H1 (cell line): ENCODE measurements at regions not wholly inside any gene's neighbourhood (a gene's known extent, or its start where the extent isn't known, plus 50 kb on each side); places are given as distances from the start of the nearest gene placed in this dataset.

Experiments used
- BACH1 ChIP-seq: IDR thresholded peaks from 2 replicates; pipeline ENCODE4 v1.6.1; 2012; ENCODE audit warnings: low read length, improper control_type of control experiment
- CHD7 ChIP-seq: fragments of 300-600 bp; sonication (generic); IDR thresholded peaks from 2 replicates; pipeline ENCODE4 v1.7.1; 2012; ENCODE audit warnings: low read length, moderate library complexity, mild to moderate bottlenecking, inconsistent platforms; ENCODE audit not compliant: insufficient replicate concordance
- CREB1 ChIP-seq: IDR thresholded peaks from 2 replicates; pipeline ENCODE4 v1.6.1; 2012; ENCODE audit warnings: inconsistent platforms
- EP300 ChIP-seq, 2 experiments: IDR thresholded peaks; 1 replicate in 1 of 2; 2 replicates in 1 of 2; pipeline ENCODE4 v1.6.1; 2011 to 2012; ENCODE audit warnings: low read depth in 2 of 2, low read length in 2 of 2, mild to moderate bottlenecking in 2 of 2, borderline replicate concordance in 1 of 2, inconsistent platforms in 1 of 2, moderate library complexity in 1 of 2
- HDAC2 ChIP-seq, 2 experiments: fragments of 300-600 bp in 1 of 2; sonication (generic) in 1 of 2; IDR thresholded peaks; 2 replicates each; pipeline ENCODE4 v1.6.1; 2011 to 2012; ENCODE audit warnings: low read depth in 2 of 2, low read length in 2 of 2, mild to moderate bottlenecking in 2 of 2, moderate library complexity in 2 of 2, borderline replicate concordance in 1 of 2, inconsistent platforms in 1 of 2
- POLR2A ChIP-seq, 2 experiments: IDR thresholded peaks; 1 replicate in 1 of 2; 2 replicates in 1 of 2; pipeline ENCODE4 v1.6.1; 2011; ENCODE audit warnings: low read depth in 2 of 2, low read length in 2 of 2, mild to moderate bottlenecking in 2 of 2; ENCODE audit errors: control extremely low read depth in 1 of 2
- SIN3A ChIP-seq, 2 experiments: IDR thresholded peaks in 1 of 2; conservative IDR thresholded peaks in 1 of 2; 2 replicates each; pipeline ENCODE4 v1.6.1; 2011 to 2012; ENCODE audit warnings: low read length in 2 of 2, improper control_type of control experiment in 1 of 2, low read depth in 1 of 2, mild to moderate bottlenecking in 1 of 2
- SIRT6 ChIP-seq: IDR thresholded peaks from one replicate; pipeline ENCODE4 v1.7.1; 2012; ENCODE audit warnings: low read length, inconsistent platforms
- SUZ12 ChIP-seq: fragments of 200-600 bp; sonication (generic); IDR thresholded peaks from 2 replicates; pipeline ENCODE4 v1.6.1; 2012; ENCODE audit warnings: mild to moderate bottlenecking, inconsistent platforms, low read length, moderate library complexity, mixed read lengths
- TCF12 ChIP-seq: IDR thresholded peaks from 2 replicates; pipeline ENCODE4 v1.6.1; 2011; ENCODE audit warnings: low read depth, mild to moderate bottlenecking, low read length
- ZNF274 ChIP-seq: IDR thresholded peaks from 2 replicates; pipeline ENCODE4 v1.7.0; 2012; ENCODE audit warnings: low read length, borderline replicate concordance; ENCODE audit errors: extremely low read depth

- TF ChIP-seq CHD7 (no peak), BACH1 (no peak), CREB1 (no peak), SIN3A (conservative IDR thresholded peaks at IDR 0.05 in 1 of 2, IDR thresholded peaks at IDR 0.05 in 1 of 2; ENCODE audit: low read depth in 1 of 2, low read length in 2 of 2) (no peak), EP300 (IDR thresholded peaks at IDR 0.05; ENCODE audit: borderline replicate concordance in 1 of 2, low read depth in 2 of 2, low read length in 2 of 2) (no peak), ZNF274 (no peak), SUZ12 (no peak), POLR2A (IDR thresholded peaks at IDR 0.05; ENCODE audit: control extremely low read depth in 1 of 2, low read depth in 2 of 2, low read length in 2 of 2) (no peak), SIRT6 (no peak), HDAC2 (IDR thresholded peaks at IDR 0.05; ENCODE audit: borderline replicate concordance in 1 of 2, low read depth in 2 of 2, low read length in 2 of 2) (no peak), TCF12 (no peak)
Measured at GRCh38 chr4:36426741-36427140, 145.3 kb downstream of the DTHD1 start (continued).
